GM18511 (cell line): ENCODE measurements at regions not wholly inside any gene's neighbourhood (a gene's known extent, or its start where the extent isn't known, plus 50 kb on each side); places are given as distances from the start of the nearest gene placed in this dataset.
A peak's percentile ranks its signal among the peaks of the same experiment; 100 is the strongest.
"Not testable (repeated sequence)": the region's sequence is repeated elsewhere in the genome, so short reads cannot be mapped to it uniquely, and the experiment has no call there.

Experiments used
- ATAC-seq: cut with Tn5 transposase; IDR thresholded peaks from one replicate; pipeline ENCODE4 v1.9.1; 2021; ENCODE audit warnings: mild to moderate bottlenecking, moderate library complexity; ENCODE audit not compliant: unreplicated experiment

- ATAC-seq: no peak
Measured at GRCh38 chr13:79648191-79648590, 167.2 kb downstream of the NDFIP2 start.

DNA sequence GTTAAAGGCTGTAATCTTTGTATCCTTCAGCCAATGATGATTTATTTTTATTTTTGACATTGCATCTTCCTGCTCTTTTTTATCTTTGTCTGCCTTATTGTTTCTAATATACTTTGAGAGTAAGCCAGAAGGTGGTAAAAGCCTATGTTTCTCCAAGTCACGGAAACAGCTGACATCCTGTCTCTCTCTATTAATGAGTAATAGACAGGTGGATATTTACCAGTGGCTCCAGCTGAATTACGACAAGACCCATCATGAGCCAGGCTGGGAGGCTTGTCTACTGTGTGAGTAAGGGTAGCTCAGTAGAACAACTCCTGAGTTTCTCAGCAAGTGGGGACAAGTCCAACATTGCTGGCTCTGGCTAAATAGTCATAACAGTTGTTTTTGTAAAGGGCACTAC is 166.6 kb downstream of the NDFIP2 start:
- no peak for ATAC-seq

DNA sequence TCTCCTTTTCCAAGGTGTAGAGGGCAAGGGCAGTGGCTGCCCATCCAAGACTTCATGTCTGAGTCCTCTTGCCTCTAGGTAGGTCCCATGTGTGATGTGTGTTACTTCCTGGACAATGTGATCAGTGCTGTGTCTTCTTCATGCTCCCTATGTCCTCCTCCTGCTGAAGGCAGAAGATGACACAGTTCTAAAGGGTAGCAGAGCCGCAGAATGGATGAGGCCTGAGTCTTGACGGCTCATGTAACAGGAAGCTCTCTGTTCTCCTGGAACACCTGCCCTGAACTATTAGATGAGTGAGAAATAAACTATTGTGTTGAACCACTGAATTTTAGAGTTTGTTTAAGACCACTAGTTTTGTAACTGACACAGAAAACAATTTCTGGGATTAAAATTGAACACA is 165.9 kb downstream of the NDFIP2 start:
- ATAC-seq: no peak

DNA sequence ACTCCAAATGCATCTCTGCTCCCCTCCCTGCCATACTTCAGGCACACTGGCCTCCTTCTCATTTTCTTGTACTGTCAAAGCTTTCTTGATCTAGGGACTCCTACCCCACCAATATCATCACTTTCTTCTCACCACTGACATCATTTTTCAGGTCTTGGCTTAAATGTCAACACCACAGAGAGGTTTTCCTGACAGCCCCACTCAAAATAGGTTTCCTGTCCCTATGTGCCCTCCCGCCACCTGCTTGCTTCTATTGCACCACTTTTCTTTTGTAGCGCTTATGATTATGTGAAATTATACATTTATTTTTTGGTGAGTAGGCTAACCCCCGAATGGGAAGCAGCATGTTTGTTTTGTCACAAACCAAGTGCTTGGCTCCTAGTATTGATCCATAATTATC is 164.6 kb downstream of the NDFIP2 start:
- no peak for ATAC-seq

DNA sequence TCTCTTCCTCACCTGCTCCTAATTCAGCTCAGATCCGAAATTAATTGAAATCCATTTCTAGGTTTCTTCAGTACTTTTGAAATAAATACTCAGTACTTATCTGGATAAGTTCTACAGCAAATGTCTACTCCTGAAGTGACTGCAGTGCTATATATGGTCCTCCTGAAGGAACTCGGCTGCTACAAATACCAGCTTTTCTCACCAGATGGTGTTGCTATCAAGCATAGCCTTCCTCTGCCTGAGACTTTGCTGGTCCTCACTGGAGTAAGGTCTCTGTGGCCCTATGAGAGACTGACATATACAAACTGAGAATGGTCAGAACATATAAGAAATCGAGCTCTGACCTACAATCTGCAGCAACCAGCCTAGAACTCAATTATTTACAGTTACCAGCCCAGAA is 161.6 kb downstream of the NDFIP2 start:
- no peak for ATAC-seq

DNA sequence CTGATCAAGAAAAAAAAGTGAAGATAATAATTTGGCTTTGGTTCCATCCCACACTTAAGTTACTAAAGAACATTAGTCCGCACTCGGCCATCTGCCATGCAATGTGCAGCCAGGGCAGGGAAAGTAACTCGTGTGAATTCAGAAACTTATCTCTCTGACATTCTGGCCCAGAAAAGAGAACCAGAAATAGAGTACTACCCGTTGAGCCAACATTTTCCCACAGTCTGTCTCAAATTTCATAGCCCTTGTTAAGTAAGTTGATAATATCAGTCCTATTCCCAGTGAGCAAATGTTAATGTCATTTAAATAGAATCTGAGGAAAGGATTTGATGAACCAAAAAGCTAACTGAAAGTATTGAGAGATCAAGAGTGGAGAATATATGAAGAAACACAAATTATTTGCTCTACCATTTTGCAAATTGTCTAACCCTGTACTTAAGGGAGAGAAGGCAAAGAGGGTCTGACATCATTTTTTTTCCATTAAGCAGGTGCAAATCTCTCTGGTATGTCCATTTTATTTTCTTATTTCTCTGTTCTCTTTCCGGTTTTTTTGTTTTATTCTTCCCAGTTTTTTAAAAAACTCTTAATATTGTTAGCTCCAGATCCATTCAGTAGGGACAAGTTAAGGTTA is 156.3 kb downstream of the NDFIP2 start:
- ATAC-seq: no peak

- no peak for ATAC-seq
Measured at GRCh38 chr13:79631051-79631659, 150.2 kb downstream of the NDFIP2 start.

GRCh38 chr13:79628463-79628862 is 147.5 kb downstream of the NDFIP2 start:
- ATAC-seq: no peak

- ATAC-seq: no peak
Measured at GRCh38 chr13:79626924-79627323, 146.0 kb downstream of the NDFIP2 start.

- no peak for ATAC-seq
Measured at GRCh38 chr13:79625517-79625916, 144.6 kb downstream of the NDFIP2 start.

GRCh38 chr13:79621902-79622301 is 140.9 kb downstream of the NDFIP2 start:
- no peak for ATAC-seq

- ATAC-seq: peak; percentile 49
Measured at GRCh38 chr13:79621449-79621848, 140.5 kb downstream of the NDFIP2 start.

GRCh38 chr13:79614250-79614918 is 133.4 kb downstream of the NDFIP2 start:
- no peak for ATAC-seq

- ATAC-seq: no peak
Measured at GRCh38 chr13:79612604-79613003, 131.6 kb downstream of the NDFIP2 start.

DNA sequence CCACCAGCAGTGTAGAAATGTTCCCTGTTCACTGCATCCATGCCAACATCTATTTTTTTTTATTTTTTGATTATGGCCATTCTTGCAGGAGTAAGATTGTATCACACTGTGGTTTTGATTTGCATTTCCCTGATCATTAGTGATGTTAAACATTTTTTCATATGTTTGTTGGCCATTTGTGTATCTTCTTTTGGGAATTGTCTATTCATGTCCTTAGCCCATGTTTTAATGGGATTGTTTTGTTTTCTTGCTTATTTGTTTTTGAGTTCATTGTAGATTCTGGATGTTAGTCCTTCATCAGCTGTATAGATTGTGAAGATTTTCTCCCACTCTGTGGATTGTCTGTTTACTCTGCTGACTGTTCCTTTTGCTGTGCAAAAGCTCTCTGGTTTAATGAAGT is 126.9 kb downstream of the NDFIP2 start:
- not testable (repeated sequence) for ATAC-seq
